ENCODE measurements at regions not wholly inside any gene's neighbourhood (a gene's known extent, or its start where the extent isn't known, plus 50 kb on each side); places are given as distances from the start of the nearest gene placed in this dataset.

- DNase-seq: peak; percentile 60
Observed at GRCh38 chr10:105844676-105845570, 1203.8 kb downstream of the SORCS3 start.

- DNase-seq: peak; percentile 53
Observed at GRCh38 chr10:105844241-105844640, 1203.2 kb downstream of the SORCS3 start.

- DNase-seq: no peak
Observed at GRCh38 chr10:105843786-105844185, 1202.7 kb downstream of the SORCS3 start.

GRCh38 chr10:105840288-105840770, 1199.2 kb downstream of the SORCS3 start:
- DNase-seq: no peak

GRCh38 chr10:105838392-105838791, 1197.3 kb downstream of the SORCS3 start:
- no peak for DNase-seq

- DNase-seq: peak; percentile 48
Observed at GRCh38 chr10:105837951-105838350, 1196.9 kb downstream of the SORCS3 start.

GRCh38 chr10:105834261-105835059, 1193.4 kb downstream of the SORCS3 start:
- no peak for DNase-seq

- no peak for DNase-seq
Observed at GRCh38 chr10:105827133-105827532, 1186.0 kb downstream of the SORCS3 start.

- DNase-seq: no peak
Observed at GRCh38 chr10:105807935-105808587, 1167.0 kb downstream of the SORCS3 start.

GRCh38 chr10:105803206-105803605, 1162.1 kb downstream of the SORCS3 start:
- no peak for DNase-seq

- peak; percentile 15 for DNase-seq
Observed at GRCh38 chr10:105800641-105801040, 1159.6 kb downstream of the SORCS3 start.

- DNase-seq: no peak
Observed at GRCh38 chr10:105798328-105798889, 1157.3 kb downstream of the SORCS3 start.

- peak; percentile 61 for DNase-seq
Observed at GRCh38 chr10:105797234-105797890, 1156.3 kb downstream of the SORCS3 start.

GRCh38 chr10:105793071-105793470, 1152.0 kb downstream of the SORCS3 start:
- no peak for DNase-seq

GRCh38 chr10:105785721-105786120, 1144.6 kb downstream of the SORCS3 start:
- DNase-seq: no peak

GRCh38 chr10:105783936-105784483, 1142.9 kb downstream of the SORCS3 start:
- no peak for DNase-seq

- DNase-seq: no peak
Observed at GRCh38 chr10:105774881-105775280, 1133.8 kb downstream of the SORCS3 start.

GRCh38 chr10:105774351-105774750, 1133.3 kb downstream of the SORCS3 start:
- no peak for DNase-seq

GRCh38 chr10:105770524-105771212, 1129.6 kb downstream of the SORCS3 start:
- DNase-seq: no peak

GRCh38 chr10:105769248-105770184, 1128.4 kb downstream of the SORCS3 start:
- DNase-seq: no peak

Measured in NCI-H146 (cell line).